Upper lobe of left lung (tissue), 6 donors: ENCODE measurements at regions not wholly inside any gene's neighbourhood (a gene's known extent, or its start where the extent isn't known, plus 50 kb on each side); places are given as distances from the start of the nearest gene placed in this dataset.

Source experiments
- ATAC-seq, 2 donors: fragments of 200-7000 bp; cut with Tn5 transposase; one replicate each; pipeline ENCODE4 v1.9.1; 2022; ENCODE audit warnings: mild to moderate bottlenecking in 2 of 2, moderate library complexity in 2 of 2; ENCODE audit not compliant: low FRiP score in 2 of 2
- DNase-seq, 2 donors: peaks; one replicate each; pipeline ENCODE4 v3.0.0-alpha.2; 2019 to 2020
- H3K27ac ChIP-seq, 4 donors: fragments of 200-600 bp; sonication (generic); one replicate each; pipeline ENCODE4 v1.5.1; 2016 to 2019
- H3K27me3 ChIP-seq, 4 donors: fragments of 200-600 bp; sonication (generic); one replicate each; pipeline ENCODE4 v1.5.1; 2017 to 2019
- H3K36me3 ChIP-seq, 4 donors: fragments of 200-600 bp; sonication (generic); one replicate each; pipeline ENCODE4 v1.5.1; 2016 to 2019
- H3K4me1 ChIP-seq, 4 donors: fragments of 200-600 bp; sonication (generic); one replicate each; pipeline ENCODE4 v1.5.1; 2018 to 2019
- H3K4me3 ChIP-seq, 4 donors: fragments of 200-600 bp; sonication (generic); one replicate each; pipeline ENCODE4 v1.5.1; 2017 to 2019; ENCODE audit warnings: mild to moderate bottlenecking in 2 of 4, moderate library complexity in 1 of 4
- H3K9me3 ChIP-seq, 4 donors: fragments of 200-600 bp; sonication (generic); one replicate each; pipeline ENCODE4 v1.5.1; 2018 to 2019
- EP300 ChIP-seq, 4 donors: sonication (generic); formaldehyde crosslinking; IDR thresholded peaks; one replicate each; pipeline ENCODE4 v1.5.1; 2017; ENCODE audit warnings: antibody characterized with exemption in 4 of 4, control low read depth in 2 of 4
- POLR2A ChIP-seq, 4 donors: fragments of 450-650 bp; IDR thresholded peaks; one replicate each; pipeline ENCODE4 v1.5.1; 2016 to 2017; ENCODE audit warnings: antibody characterized with exemption in 4 of 4, mild to moderate bottlenecking in 2 of 4
- POLR2AphosphoS5 ChIP-seq, 2 donors: sonication (generic); formaldehyde crosslinking; IDR thresholded peaks; one replicate each; pipeline ENCODE4 v1.5.1; 2017; ENCODE audit warnings: antibody characterized with exemption in 2 of 2
- WGBS, 2 donors: methylation state at CpG; one replicate each; pipeline ENCODE4 v1.1.5; 2017 to 2018; 5-methylcytosine and 5-hydroxymethylcytosine counted together
- TF ChIP-seq, protein P1 (sequence below), 6 experiments: fragments of 450-650 bp in 4 of 6; fragments of 200-600 bp in 2 of 6; sonication (generic) in 2 of 6; IDR thresholded peaks; one replicate each; pipeline ENCODE4 v1.5.1; 2016 to 2019; ENCODE audit warnings: antibody characterized with exemption in 6 of 6
- donor health status: DM: no; HTN: no; CAD: no; lungs with moderate emphysema.
- donor health status: DM: no; HTN: yes; CAD: no; lungs with severe emphysema.

DNA sequence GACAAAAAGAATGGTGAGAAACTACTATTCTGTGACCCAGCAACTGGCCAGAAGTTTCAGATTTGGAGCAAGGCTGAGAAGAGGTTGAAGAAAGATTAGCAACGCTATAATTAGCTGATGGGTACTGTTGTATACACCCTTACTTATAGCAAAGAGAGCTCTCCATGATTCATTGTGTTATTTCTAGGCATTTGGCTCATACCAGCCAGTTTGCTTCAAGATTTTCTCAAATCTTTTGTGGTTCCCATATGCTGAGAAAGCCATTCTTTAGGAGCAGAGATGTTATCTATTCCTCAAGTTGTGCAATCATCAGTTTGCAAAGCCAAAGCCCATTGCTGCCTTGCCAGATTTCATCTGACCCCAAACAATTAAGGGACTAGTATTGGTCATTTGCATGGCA lies 179.4 kb downstream of the ETS1 start:
- TF ChIP-seq POLR2A (IDR thresholded peaks at IDR 0.05), result no peak
- TF ChIP-seq EP300 (IDR thresholded peaks at IDR 0.05), result no peak
- no peak for TF ChIP-seq POLR2AphosphoS5 (IDR thresholded peaks at IDR 0.05)
- TF ChIP-seq, protein P1, sequence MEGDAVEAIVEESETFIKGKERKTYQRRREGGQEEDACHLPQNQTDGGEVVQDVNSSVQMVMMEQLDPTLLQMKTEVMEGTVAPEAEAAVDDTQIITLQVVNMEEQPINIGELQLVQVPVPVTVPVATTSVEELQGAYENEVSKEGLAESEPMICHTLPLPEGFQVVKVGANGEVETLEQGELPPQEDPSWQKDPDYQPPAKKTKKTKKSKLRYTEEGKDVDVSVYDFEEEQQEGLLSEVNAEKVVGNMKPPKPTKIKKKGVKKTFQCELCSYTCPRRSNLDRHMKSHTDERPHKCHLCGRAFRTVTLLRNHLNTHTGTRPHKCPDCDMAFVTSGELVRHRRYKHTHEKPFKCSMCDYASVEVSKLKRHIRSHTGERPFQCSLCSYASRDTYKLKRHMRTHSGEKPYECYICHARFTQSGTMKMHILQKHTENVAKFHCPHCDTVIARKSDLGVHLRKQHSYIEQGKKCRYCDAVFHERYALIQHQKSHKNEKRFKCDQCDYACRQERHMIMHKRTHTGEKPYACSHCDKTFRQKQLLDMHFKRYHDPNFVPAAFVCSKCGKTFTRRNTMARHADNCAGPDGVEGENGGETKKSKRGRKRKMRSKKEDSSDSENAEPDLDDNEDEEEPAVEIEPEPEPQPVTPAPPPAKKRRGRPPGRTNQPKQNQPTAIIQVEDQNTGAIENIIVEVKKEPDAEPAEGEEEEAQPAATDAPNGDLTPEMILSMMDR (IDR thresholded peaks at IDR 0.05), result no peak
- H3K4me1 ChIP-seq, result peaks cover 0 to 11% (median 8%) of the 10 kb centered on the region in 4 donors
- ATAC-seq (no peak), DNase-seq (no peak)
- no peaks in the 10 kb centered on the region for H3K9me3 ChIP-seq
- no peaks in the 10 kb centered on the region for H3K36me3 ChIP-seq
- H3K4me3 ChIP-seq, result no peak overlapping the region
- H3K27ac ChIP-seq, result no peak overlapping the region
- 75 to 100% methylated on average over 1 of the region's 1 CpG for WGBS, 2 donors
- H3K27me3 ChIP-seq, result no peaks in the 10 kb centered on the region

DNA sequence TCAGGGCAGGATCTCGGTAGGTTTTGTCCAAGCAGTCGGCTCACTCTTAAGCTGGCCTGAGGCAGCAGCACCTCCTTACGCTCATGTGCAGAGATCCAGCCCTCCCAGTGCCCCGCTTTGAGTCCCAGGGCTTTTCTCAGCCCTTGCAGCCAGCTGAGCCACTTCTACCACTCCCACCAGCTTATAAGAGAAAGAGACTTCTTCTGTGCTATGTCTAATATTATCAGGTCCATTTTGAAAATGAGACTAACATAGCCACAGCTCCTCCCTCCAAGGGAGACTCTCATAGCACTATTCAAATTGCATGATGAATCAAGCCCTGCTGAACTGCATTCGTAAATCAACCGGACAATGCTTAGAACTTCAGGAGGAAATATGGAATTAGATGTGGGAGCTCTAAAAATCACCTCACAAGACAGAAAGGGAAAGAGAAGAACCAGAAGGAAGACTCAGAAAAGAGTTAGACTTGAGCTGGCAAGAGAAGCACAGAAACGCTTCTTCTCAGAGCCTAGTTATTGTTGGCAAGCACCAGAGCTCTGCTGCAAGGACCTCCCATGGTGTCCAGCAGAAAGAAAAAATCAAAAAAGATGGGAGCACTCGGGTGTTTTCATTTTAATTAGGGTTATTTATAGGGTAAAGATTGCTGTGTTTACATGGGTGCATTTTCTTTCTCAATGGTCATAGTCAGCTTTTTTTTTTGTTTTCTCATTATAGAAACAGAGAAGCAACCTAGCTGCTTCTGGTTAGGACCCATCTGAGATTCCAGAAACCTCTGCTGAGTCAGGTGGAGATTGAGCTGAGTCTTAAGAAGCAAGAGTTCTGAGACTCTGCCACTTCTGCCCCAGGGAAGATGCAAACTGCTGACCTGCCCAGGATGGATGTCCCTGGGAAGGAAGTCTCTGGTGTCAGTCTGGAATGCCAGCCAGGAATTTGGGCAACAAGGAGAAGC lies 181.4 kb downstream of the ETS1 start:
- peak in 1 of 2 donors; percentile 19 for ATAC-seq
- H3K4me1 ChIP-seq, result peaks cover 0 to 11% (median 5%) of the 10 kb centered on the region in 4 donors

DNA sequence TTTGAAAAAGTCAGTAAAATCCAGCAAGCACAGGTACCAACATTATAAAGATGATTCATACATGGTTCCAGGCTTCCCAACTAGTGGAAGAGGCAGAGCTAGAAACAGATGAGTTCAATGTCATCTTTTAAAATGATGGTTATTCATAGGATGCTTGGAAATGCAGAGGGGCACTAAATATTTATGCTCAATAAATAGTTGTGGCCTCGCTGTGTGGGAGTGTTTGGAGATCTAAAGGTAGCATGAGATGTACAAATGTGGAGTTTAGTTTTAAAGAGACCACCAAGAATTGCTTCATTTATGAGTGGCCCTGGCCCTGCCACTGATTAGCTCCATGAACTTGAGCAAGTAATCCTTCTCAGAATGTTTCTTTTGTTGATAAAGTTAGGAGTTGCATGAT lies 182.2 kb downstream of the ETS1 start:
- ATAC-seq, result no peak
- peaks cover 0 to 11% (median 5%) of the 10 kb centered on the region in 4 donors for H3K4me1 ChIP-seq
- no peak for TF ChIP-seq POLR2AphosphoS5 (IDR thresholded peaks at IDR 0.05)
- no peak for TF ChIP-seq POLR2A (IDR thresholded peaks at IDR 0.05)
- TF ChIP-seq, protein P1 (IDR thresholded peaks at IDR 0.05), result no peak
- no peak for TF ChIP-seq EP300 (IDR thresholded peaks at IDR 0.05)
- H3K27me3 ChIP-seq, result no peaks in the 10 kb centered on the region
- no peaks in the 10 kb centered on the region for H3K9me3 ChIP-seq
- no peaks in the 10 kb centered on the region for H3K36me3 ChIP-seq
- no peak overlapping the region for H3K4me3 ChIP-seq
- no peak overlapping the region for H3K27ac ChIP-seq
- DNase-seq, result no peak
- 93 to 100% methylated on average over 1 of the region's 1 CpG for WGBS, 2 donors

More for the DNA sequence above, 181.4 kb downstream of the ETS1 start:
- Histone ChIP-seq H3K4me3 (no peak overlapping the region), H3K9me3 (no peaks in the 10 kb centered on the region), H3K27ac (peak overlapping the region in 1 of 4 donors; percentile 18), H3K36me3 (no peaks in the 10 kb centered on the region), H3K27me3 (no peaks in the 10 kb centered on the region)
- no peak for DNase-seq
- no peak for TF ChIP-seq POLR2A (IDR thresholded peaks at IDR 0.05)
- TF ChIP-seq EP300 (IDR thresholded peaks at IDR 0.05), result no peak
- no peak for TF ChIP-seq POLR2AphosphoS5 (IDR thresholded peaks at IDR 0.05)
- TF ChIP-seq, protein P1 (IDR thresholded peaks at IDR 0.05), result no peak
- WGBS, 2 donors, result 65 to 72% methylated on average over 8 of the region's 8 CpGs

DNA sequence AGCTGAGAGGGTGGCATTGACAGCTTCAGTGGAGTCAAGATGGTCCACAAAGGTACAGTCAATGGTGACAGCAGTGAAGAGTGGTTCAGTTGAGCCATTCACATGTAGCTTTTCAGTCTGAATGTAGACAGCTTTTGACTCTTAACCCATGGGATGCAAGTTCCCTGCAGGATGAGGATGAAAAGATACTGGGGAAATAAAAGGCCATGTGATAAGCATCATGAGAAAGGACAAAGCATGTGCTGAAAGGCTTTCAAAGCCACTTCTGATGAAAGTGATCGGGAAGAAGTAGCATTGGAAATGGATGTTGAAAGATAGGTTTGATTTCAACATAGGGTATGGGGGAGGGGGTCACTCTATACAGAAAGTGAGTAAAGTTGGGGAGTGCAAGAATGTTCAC lies 182.9 kb downstream of the ETS1 start:
- TF ChIP-seq POLR2AphosphoS5 (IDR thresholded peaks at IDR 0.05) (no peak), POLR2A (IDR thresholded peaks at IDR 0.05) (no peak), EP300 (IDR thresholded peaks at IDR 0.05) (no peak)
- TF ChIP-seq, protein P1 (IDR thresholded peaks at IDR 0.05), result no peak
- Histone ChIP-seq H3K4me1 (peaks cover 0 to 15% (median 6%) of the 10 kb centered on the region in 4 donors), H3K4me3 (no peak overlapping the region), H3K27me3 (no peaks in the 10 kb centered on the region), H3K9me3 (no peaks in the 10 kb centered on the region), H3K27ac (no peak overlapping the region), H3K36me3 (no peaks in the 10 kb centered on the region)
- WGBS, 2 donors, result 62 to 79% methylated on average over 1 of the region's 1 CpG
- ATAC-seq, result no peak
- DNase-seq, result no peak
